ENCODE measurements at regions not wholly inside any gene's neighbourhood (a gene's known extent, or its start where the extent isn't known, plus 50 kb on each side); places are given as distances from the start of the nearest gene placed in this dataset.
"Not testable (repeated sequence)": the region's sequence is repeated elsewhere in the genome, so short reads cannot be mapped to it uniquely, and the experiment has no call there.

- no peak for DNase-seq
These were observed 101.5 kb upstream of the CDH5 start for GRCh38 chr16:66265048-66265415.

- no peak for DNase-seq
These were observed 102.0 kb upstream of the CDH5 start for GRCh38 chr16:66264311-66265047.

GRCh38 chr16:66263973-66264310, 102.5 kb upstream of the CDH5 start:
- no peak for DNase-seq

- DNase-seq, result no peak
These were observed 103.1 kb upstream of the CDH5 start for GRCh38 chr16:66263168-66263972.

GRCh38 chr16:66262253-66263167, 104.0 kb upstream of the CDH5 start:
- no peak for DNase-seq

GRCh38 chr16:66261826-66262225, 104.7 kb upstream of the CDH5 start:
- no peak for DNase-seq

- DNase-seq, result no peak
These were observed 105.8 kb upstream of the CDH5 start for GRCh38 chr16:66260522-66261254.

GRCh38 chr16:66258916-66259845, 107.3 kb upstream of the CDH5 start:
- no peak for DNase-seq

GRCh38 chr16:66256919-66257318, 109.6 kb upstream of the CDH5 start:
- no peak for DNase-seq

GRCh38 chr16:66255647-66256046, 110.8 kb upstream of the CDH5 start:
- DNase-seq, result no peak

GRCh38 chr16:66254751-66255150, 111.7 kb upstream of the CDH5 start:
- no peak for DNase-seq

GRCh38 chr16:66254106-66254505, 112.4 kb upstream of the CDH5 start:
- no peak for DNase-seq

- DNase-seq, result no peak
These were observed 114.9 kb upstream of the CDH5 start for GRCh38 chr16:66251476-66252160.

GRCh38 chr16:66250686-66251431, 115.6 kb upstream of the CDH5 start:
- no peak for DNase-seq

GRCh38 chr16:66247516-66248481, 118.7 kb upstream of the CDH5 start:
- DNase-seq, result no peak

- DNase-seq, result no peak
These were observed 120.6 kb upstream of the CDH5 start for GRCh38 chr16:66245868-66246267.

GRCh38 chr16:66245072-66245471, 121.4 kb upstream of the CDH5 start:
- DNase-seq, result no peak

- no peak for DNase-seq
These were observed 123.8 kb upstream of the CDH5 start for GRCh38 chr16:66242672-66243071.

GRCh38 chr16:66242206-66242605, 124.3 kb upstream of the CDH5 start:
- not testable (repeated sequence) for DNase-seq

Data from cerebellar nuclear complex (tissue), 1 donor.